CD14-positive monocyte (primary cell): ENCODE measurements at regions not wholly inside any gene's neighbourhood (a gene's known extent, or its start where the extent isn't known, plus 50 kb on each side); places are given as distances from the start of the nearest gene placed in this dataset.

Source experiments
- DNase-seq, 3 donors: peaks; one replicate each; pipeline ENCODE4 v3.0.0-alpha.2; 2011 to 2022
- H2AFZ ChIP-seq: 2 replicates; pipeline ENCODE4 v1.6.0; 2012; ENCODE audit warnings: mild to moderate bottlenecking, low read depth, low read length, inconsistent platforms; ENCODE audit not compliant: insufficient read depth, poor library complexity, severe bottlenecking
- H3K27ac ChIP-seq, 2 donors: 1 replicate in 1 of 2; 2 replicates in 1 of 2; pipeline ENCODE4 v1.5.1; 2012 to 2013; ENCODE audit warnings: low read length in 2 of 2, control low read depth in 1 of 2, inconsistent platforms in 1 of 2, low read depth in 1 of 2, mild to moderate bottlenecking in 1 of 2
- H3K27me3 ChIP-seq, 2 donors: one replicate each; pipeline versions ENCODE4 v1.6.0 to v1.6.1; 2011 to 2013; ENCODE audit warnings: low read length in 2 of 2; ENCODE audit not compliant: control insufficient read depth in 2 of 2, insufficient read depth in 2 of 2
- H3K36me3 ChIP-seq, 2 donors: replicated peaks in 1 of 2; 1 replicate in 1 of 2; 2 replicates in 1 of 2; pipeline versions ENCODE4 v1.5.1 to v1.6.1; 2012 to 2013; ENCODE audit warnings: low read length in 2 of 2, control low read depth in 1 of 2, inconsistent platforms in 1 of 2, mild to moderate bottlenecking in 1 of 2; ENCODE audit not compliant: insufficient read depth in 2 of 2, control insufficient read depth in 1 of 2
- H3K4me1 ChIP-seq, 2 donors: 1 replicate in 1 of 2; 2 replicates in 1 of 2; pipeline versions ENCODE4 v1.5.1 to v1.6.1; 2012 to 2013; ENCODE audit warnings: low read length in 2 of 2, control low read depth in 1 of 2, inconsistent platforms in 1 of 2, mild to moderate bottlenecking in 1 of 2, moderate library complexity in 1 of 2; ENCODE audit not compliant: insufficient read depth in 2 of 2, control insufficient read depth in 1 of 2
- H3K4me2 ChIP-seq: replicated peaks from 2 replicates; pipeline ENCODE3; 2012; ENCODE audit warnings: low read length, moderate library complexity, mild to moderate bottlenecking; ENCODE audit not compliant: poor library complexity, severe bottlenecking; ENCODE audit errors: extremely low read depth
- H3K4me3 ChIP-seq, 3 experiments: fragments of 200-600 bp in 1 of 3; sonication (generic) in 1 of 3; replicated peaks in 1 of 3; 1 replicate in 2 of 3; 2 replicates in 1 of 3; pipeline ENCODE4 v1.5.1; 2011 to 2013; ENCODE audit warnings: low read length in 3 of 3, mild to moderate bottlenecking in 3 of 3, control low read depth in 2 of 3, low read depth in 2 of 3, inconsistent platforms in 1 of 3, moderate library complexity in 1 of 3
- H3K79me2 ChIP-seq: 2 replicates; pipeline ENCODE4 v1.6.0; 2012; ENCODE audit warnings: mild to moderate bottlenecking, control low read depth, inconsistent platforms, low read length, moderate library complexity; ENCODE audit not compliant: insufficient read depth
- H3K9ac ChIP-seq: 2 replicates; pipeline ENCODE4 v1.6.0; 2017; ENCODE audit warnings: low read length, mild to moderate bottlenecking; ENCODE audit not compliant: insufficient read depth, poor library complexity, severe bottlenecking
- H3K9me3 ChIP-seq, 2 donors: replicated peaks in 1 of 2; 1 replicate in 1 of 2; 2 replicates in 1 of 2; pipeline versions ENCODE4 v1.5.1 to v1.6.1; 2012 to 2013; ENCODE audit warnings: low read length in 2 of 2, control low read depth in 1 of 2; ENCODE audit not compliant: control insufficient read depth in 1 of 2, insufficient read depth in 1 of 2
- H4K20me1 ChIP-seq: 2 replicates; pipeline ENCODE4 v1.6.0; 2012; ENCODE audit warnings: mild to moderate bottlenecking, low read length, control low read depth, moderate library complexity; ENCODE audit not compliant: insufficient read depth
- H3K27ac Mint-ChIP-seq, 7 donors: one replicate each; pipeline ENCODE4 v1.8.0; 2020; ENCODE audit warnings: mild to moderate bottlenecking in 7 of 7, mixed read lengths in 7 of 7, moderate library complexity in 6 of 7, inconsistent platforms in 2 of 7
- H3K27me3 Mint-ChIP-seq, 3 donors: one replicate each; pipeline ENCODE4 v1.8.0; 2021 to 2022; ENCODE audit warnings: low read depth in 3 of 3, mild to moderate bottlenecking in 3 of 3, mixed read lengths in 3 of 3, moderate library complexity in 3 of 3, inconsistent platforms in 1 of 3
- H3K36me3 Mint-ChIP-seq, 2 donors: one replicate each; pipeline ENCODE4 v1.8.0; 2020; ENCODE audit warnings: mixed read lengths in 2 of 2, inconsistent platforms in 1 of 2, mild to moderate bottlenecking in 1 of 2
- H3K4me1 Mint-ChIP-seq: one replicate; pipeline ENCODE4 v1.8.0; 2020; ENCODE audit warnings: mild to moderate bottlenecking, mixed read lengths
- H3K4me3 Mint-ChIP-seq, 2 donors: one replicate each; pipeline ENCODE4 v1.8.0; 2020; ENCODE audit warnings: mild to moderate bottlenecking in 2 of 2, mixed read lengths in 2 of 2, moderate library complexity in 1 of 2
- H3K9me3 Mint-ChIP-seq, 7 donors: one replicate each; pipeline ENCODE4 v1.8.0; 2020 to 2022; ENCODE audit warnings: mixed read lengths in 7 of 7, mild to moderate bottlenecking in 6 of 7, moderate library complexity in 6 of 7, inconsistent platforms in 2 of 7
- WGBS: methylation state at CpG from one replicate; pipeline ENCODE4 v1.1.5; 2013; ENCODE audit warnings: missing lambda C conversion rate; ENCODE audit not compliant: insufficient coverage; 5-methylcytosine and 5-hydroxymethylcytosine counted together
- intact Hi-C, 2 donors: fragments of 100-400 bp; cut with micrococcal nuclease; formaldehyde crosslinking; loops; one replicate each; pipeline versions ENCODE4 v1.15.0 to v1.15.1; 2023
- TF ChIP-seq, protein P1 (sequence below): fragments of 200-600 bp; IDR thresholded peaks from one replicate; pipeline ENCODE4 v1.8.0; 2022; ENCODE audit warnings: antibody characterized with exemption, mild to moderate bottlenecking

DNA sequence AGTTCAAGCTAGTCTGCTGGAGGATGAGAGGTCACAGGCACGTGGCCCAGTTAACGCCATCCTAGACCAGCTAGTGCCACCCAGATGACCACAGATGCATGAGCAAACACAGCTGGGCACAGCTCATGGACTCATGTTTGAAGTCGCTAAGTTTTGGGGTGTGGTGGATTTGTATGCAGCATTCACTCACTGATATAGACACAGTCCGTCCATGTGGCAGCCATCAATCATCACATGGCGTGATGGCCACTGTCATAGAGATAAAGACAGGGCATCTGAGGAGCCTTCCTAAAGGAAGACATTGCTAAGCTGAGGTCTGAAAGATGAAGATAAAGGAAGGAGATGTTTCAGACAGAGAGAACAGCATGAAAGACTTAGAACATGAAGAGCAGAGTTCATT is 154.4 kb upstream of the JAG1 start:
- Mint-ChIP-seq H3K36me3 (no peaks in the 10 kb centered on the region), H3K4me3 (no peak overlapping the region), H3K27me3 (no peaks in the 10 kb centered on the region), H3K4me1 (no peaks in the 10 kb centered on the region), H3K9me3 (peaks cover 0 to 2% (median 0%) of the 10 kb centered on the region in 7 donors), H3K27ac (no peak overlapping the region)
- no peaks in the 10 kb centered on the region for H3K9me3 ChIP-seq
- DNase-seq: no peak
- H2AFZ ChIP-seq: no peak overlapping the region
- intact Hi-C loops: no loop called here
- no peaks in the 10 kb centered on the region for H4K20me1 ChIP-seq
- no peak overlapping the region for H3K9ac ChIP-seq
- 96% methylated on average over 4 of the region's 5 CpGs for WGBS
- TF ChIP-seq, protein P1, sequence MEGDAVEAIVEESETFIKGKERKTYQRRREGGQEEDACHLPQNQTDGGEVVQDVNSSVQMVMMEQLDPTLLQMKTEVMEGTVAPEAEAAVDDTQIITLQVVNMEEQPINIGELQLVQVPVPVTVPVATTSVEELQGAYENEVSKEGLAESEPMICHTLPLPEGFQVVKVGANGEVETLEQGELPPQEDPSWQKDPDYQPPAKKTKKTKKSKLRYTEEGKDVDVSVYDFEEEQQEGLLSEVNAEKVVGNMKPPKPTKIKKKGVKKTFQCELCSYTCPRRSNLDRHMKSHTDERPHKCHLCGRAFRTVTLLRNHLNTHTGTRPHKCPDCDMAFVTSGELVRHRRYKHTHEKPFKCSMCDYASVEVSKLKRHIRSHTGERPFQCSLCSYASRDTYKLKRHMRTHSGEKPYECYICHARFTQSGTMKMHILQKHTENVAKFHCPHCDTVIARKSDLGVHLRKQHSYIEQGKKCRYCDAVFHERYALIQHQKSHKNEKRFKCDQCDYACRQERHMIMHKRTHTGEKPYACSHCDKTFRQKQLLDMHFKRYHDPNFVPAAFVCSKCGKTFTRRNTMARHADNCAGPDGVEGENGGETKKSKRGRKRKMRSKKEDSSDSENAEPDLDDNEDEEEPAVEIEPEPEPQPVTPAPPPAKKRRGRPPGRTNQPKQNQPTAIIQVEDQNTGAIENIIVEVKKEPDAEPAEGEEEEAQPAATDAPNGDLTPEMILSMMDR: no peak
- H3K27me3 ChIP-seq: no peaks in the 10 kb centered on the region
- H3K4me2 ChIP-seq: no peak overlapping the region
- no peaks in the 10 kb centered on the region for H3K4me1 ChIP-seq
- H3K27ac ChIP-seq: no peak overlapping the region
- H3K79me2 ChIP-seq: no peaks in the 10 kb centered on the region
- H3K36me3 ChIP-seq: no peaks in the 10 kb centered on the region
- no peak overlapping the region for H3K4me3 ChIP-seq

GRCh38 chr20:10832141-10832540 is 158.3 kb upstream of the JAG1 start:
- no peaks in the 10 kb centered on the region for H3K36me3 Mint-ChIP-seq
- Histone ChIP-seq H3K79me2 (no peaks in the 10 kb centered on the region), H3K27ac (no peak overlapping the region)

More at GRCh38 chr20:10832141-10832540, 158.3 kb upstream of the JAG1 start:
- Mint-ChIP-seq H3K27me3 (no peaks in the 10 kb centered on the region), H3K4me3 (no peak overlapping the region), H3K27ac (no peak overlapping the region), H3K9me3 (peaks cover 0 to 4% (median 2%) of the 10 kb centered on the region in 7 donors), H3K4me1 (no peaks in the 10 kb centered on the region)
- Histone ChIP-seq H3K4me1 (no peaks in the 10 kb centered on the region), H4K20me1 (no peaks in the 10 kb centered on the region), H3K9me3 (no peaks in the 10 kb centered on the region), H3K4me2 (no peak overlapping the region), H2AFZ (no peak overlapping the region), H3K36me3 (no peaks in the 10 kb centered on the region), H3K4me3 (no peak overlapping the region), H3K9ac (no peak overlapping the region), H3K27me3 (no peaks in the 10 kb centered on the region)
- intact Hi-C loops: no loop called here
- DNase-seq: no peak
- TF ChIP-seq, protein P1: no peak
